ENCODE measurements at regions not wholly inside any gene's neighbourhood (a gene's known extent, or its start where the extent isn't known, plus 50 kb on each side); places are given as distances from the start of the nearest gene placed in this dataset.

DNA sequence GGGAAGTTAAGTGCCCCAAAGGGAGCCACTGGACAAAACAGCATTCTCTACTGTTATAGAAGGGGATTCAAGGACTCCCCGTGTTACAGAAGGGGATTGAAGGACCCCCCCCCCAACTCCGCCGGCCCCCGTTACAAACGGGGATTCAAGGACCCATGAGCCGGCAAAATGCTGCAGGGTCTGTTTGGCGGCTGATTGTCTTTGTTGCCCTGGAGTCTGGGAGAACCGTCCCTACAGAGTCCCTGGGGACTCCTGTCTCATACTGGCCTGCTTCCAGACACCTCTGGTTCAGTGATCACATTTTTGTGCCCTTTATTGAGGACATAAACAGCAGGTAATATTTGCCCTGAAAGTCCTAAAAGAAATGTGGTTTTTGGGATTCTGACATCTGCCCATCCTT is 96.4 kb downstream of the SYF2 start:
- TF ChIP-seq, protein P1, sequence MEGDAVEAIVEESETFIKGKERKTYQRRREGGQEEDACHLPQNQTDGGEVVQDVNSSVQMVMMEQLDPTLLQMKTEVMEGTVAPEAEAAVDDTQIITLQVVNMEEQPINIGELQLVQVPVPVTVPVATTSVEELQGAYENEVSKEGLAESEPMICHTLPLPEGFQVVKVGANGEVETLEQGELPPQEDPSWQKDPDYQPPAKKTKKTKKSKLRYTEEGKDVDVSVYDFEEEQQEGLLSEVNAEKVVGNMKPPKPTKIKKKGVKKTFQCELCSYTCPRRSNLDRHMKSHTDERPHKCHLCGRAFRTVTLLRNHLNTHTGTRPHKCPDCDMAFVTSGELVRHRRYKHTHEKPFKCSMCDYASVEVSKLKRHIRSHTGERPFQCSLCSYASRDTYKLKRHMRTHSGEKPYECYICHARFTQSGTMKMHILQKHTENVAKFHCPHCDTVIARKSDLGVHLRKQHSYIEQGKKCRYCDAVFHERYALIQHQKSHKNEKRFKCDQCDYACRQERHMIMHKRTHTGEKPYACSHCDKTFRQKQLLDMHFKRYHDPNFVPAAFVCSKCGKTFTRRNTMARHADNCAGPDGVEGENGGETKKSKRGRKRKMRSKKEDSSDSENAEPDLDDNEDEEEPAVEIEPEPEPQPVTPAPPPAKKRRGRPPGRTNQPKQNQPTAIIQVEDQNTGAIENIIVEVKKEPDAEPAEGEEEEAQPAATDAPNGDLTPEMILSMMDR (IDR thresholded peaks at IDR 0.05), result no peak
- no peak for TF ChIP-seq POLR2A (IDR thresholded peaks at IDR 0.05)
